Activated T-helper 2 cell treated with anti-CD3 and anti-CD28 coated beads, Interferon-gamma antibody, Interleukin-2, Interleukin-4, amounts not matched to agents 10 μg/mL and 5 μg/mL and 100 μg/mL, durations not matched to agents 14 hours and 24 hours and 36 hours (primary cell): ENCODE measurements at regions not wholly inside any gene's neighbourhood (a gene's known extent, or its start where the extent isn't known, plus 50 kb on each side); places are given as distances from the start of the nearest gene placed in this dataset.
"Not testable (repeated sequence)": the region's sequence is repeated elsewhere in the genome, so short reads cannot be mapped to it uniquely, and the experiment has no call there.

Source experiments
- DNase-seq: peaks from one replicate; pipeline ENCODE4 v3.0.0; 2021; ENCODE audit warnings: low spot score
- H3K27ac Mint-ChIP-seq: one replicate; pipeline ENCODE4 v1.8.0; 2021; ENCODE audit warnings: mixed read lengths
- H3K27me3 Mint-ChIP-seq: one replicate; pipeline ENCODE4 v1.8.0; 2021; ENCODE audit warnings: low read depth, mixed read lengths
- H3K36me3 Mint-ChIP-seq: one replicate; pipeline ENCODE4 v1.8.0; 2021; ENCODE audit warnings: low read depth, mixed read lengths
- H3K4me1 Mint-ChIP-seq: one replicate; pipeline ENCODE4 v1.8.0; 2021; ENCODE audit warnings: low read depth, mixed read lengths
- H3K4me3 Mint-ChIP-seq: one replicate; pipeline ENCODE4 v1.8.0; 2021; ENCODE audit warnings: low read depth, mild to moderate bottlenecking, moderate library complexity, mixed read lengths
- H3K9me3 Mint-ChIP-seq: one replicate; pipeline ENCODE4 v1.8.0; 2021; ENCODE audit warnings: mixed read lengths
- intact Hi-C: fragments of 100-400 bp; cut with micrococcal nuclease; formaldehyde crosslinking; loops from one replicate; pipeline ENCODE4 v1.15.1; 2023

- Mint-ChIP-seq H3K27ac (no peak overlapping the region), H3K9me3 (no peaks in the 10 kb centered on the region), H3K4me1 (peaks cover 7% of the 10 kb centered on the region), H3K27me3 (no peaks in the 10 kb centered on the region), H3K36me3 (no peaks in the 10 kb centered on the region), H3K4me3 (no peak overlapping the region)
- intact Hi-C loops = loop anchor here (1.0 kb wide), 1 partner anchor 80 kb away; no protein-coding TSS in a partner anchor
- no peak for DNase-seq
Observed at GRCh38 chr7:11252011-11252607, 278.4 kb downstream of the PHF14 start.

DNA sequence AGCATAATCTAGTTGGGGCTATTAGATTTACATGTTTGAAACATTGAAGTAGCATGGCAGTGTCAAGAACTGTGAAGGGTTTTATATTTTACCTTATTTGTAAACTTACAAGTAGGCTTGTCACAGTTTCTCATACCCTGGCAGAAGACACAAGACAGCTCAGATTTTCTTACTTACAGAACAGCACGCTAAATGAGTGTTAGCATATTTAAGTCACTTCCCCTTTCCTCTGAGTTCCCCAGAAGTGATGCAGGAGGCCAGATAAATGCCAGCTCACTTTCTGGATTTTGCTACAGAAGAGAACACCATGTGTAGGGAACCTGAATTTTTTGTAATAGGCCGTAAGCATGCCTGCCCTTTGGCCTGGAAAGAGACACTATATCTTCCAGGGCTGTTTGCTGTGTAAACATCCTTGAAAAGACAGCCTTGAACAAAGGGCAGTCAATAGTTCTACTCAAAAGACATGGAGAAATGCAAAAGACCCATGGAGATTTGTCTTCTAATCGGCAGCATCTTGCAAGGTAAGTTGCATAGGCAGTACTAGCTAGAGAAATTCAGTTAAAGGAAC lies 279.1 kb downstream of the PHF14 start:
- Mint-ChIP-seq H3K36me3 (no peaks in the 10 kb centered on the region), H3K4me3 (no peak overlapping the region), H3K9me3 (no peaks in the 10 kb centered on the region), H3K27ac (no peak overlapping the region), H3K27me3 (peaks cover 1% of the 10 kb centered on the region), H3K4me1 (peaks cover 7% of the 10 kb centered on the region)
- no peak for DNase-seq
- intact Hi-C loops = loop anchor here (1.0 kb wide), 1 partner anchor 80 kb away; no protein-coding TSS in a partner anchor

DNA sequence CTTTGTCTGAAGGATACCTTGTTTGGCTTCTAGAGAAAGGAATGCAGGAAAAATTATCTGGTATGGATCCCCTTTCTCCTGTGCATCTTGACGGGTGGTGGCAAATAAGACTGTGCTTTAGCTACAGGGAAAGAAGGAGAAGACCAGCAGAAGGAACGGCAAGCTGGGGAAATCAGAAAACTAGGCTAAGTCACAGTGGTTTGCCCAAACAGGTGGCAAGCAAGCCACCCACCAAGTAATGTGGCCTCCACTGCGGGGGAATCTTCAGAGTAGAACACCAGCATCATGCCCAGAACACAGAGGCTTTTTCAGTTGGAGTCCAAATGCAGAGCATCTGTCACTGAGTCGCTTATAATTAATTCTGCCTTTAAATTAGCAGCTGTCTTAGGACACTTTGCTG lies 282.8 kb downstream of the PHF14 start:
- intact Hi-C loops = no loop called here
- no peak for DNase-seq
- Mint-ChIP-seq H3K27ac (no peak overlapping the region), H3K9me3 (no peaks in the 10 kb centered on the region), H3K27me3 (peaks cover 4% of the 10 kb centered on the region), H3K4me3 (no peak overlapping the region), H3K4me1 (peaks cover 6% of the 10 kb centered on the region), H3K36me3 (no peaks in the 10 kb centered on the region)

GRCh38 chr7:11261470-11261869 lies 287.8 kb downstream of the PHF14 start:
- intact Hi-C loops = no loop called here

DNA sequence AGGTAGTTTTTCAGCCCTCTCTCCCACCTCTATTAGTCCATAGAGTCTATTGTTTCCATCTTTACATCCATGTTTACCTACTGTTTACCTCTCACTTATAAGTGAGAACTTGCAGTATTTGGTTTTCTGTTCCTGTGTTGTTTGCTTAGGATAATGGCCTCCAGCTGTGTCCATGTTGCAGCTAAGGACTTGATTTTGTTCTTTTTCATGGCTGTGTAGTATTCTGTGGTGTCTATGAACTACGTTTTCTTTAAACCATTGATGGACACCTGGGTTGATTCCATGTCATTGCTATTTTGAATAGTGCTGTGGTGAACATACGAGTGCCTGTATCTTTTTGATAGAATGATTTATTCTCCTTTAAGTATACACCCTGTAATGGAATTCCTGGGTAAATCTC lies 292.4 kb downstream of the PHF14 start:
- H3K4me1 Mint-ChIP-seq = no peaks in the 10 kb centered on the region
- no peak overlapping the region for H3K4me3 Mint-ChIP-seq
- no peaks in the 10 kb centered on the region for H3K36me3 Mint-ChIP-seq
- H3K27ac Mint-ChIP-seq = no peak overlapping the region
- H3K9me3 Mint-ChIP-seq = peaks cover 8% of the 10 kb centered on the region
- DNase-seq = no peak
- intact Hi-C loops = no loop called here
- no peaks in the 10 kb centered on the region for H3K27me3 Mint-ChIP-seq

More at GRCh38 chr7:11261470-11261869, 287.8 kb downstream of the PHF14 start:
- Mint-ChIP-seq H3K4me1 (no peaks in the 10 kb centered on the region), H3K36me3 (no peaks in the 10 kb centered on the region), H3K27ac (no peak overlapping the region), H3K27me3 (peaks cover 4% of the 10 kb centered on the region), H3K4me3 (no peak overlapping the region), H3K9me3 (no peaks in the 10 kb centered on the region)
- no peak for DNase-seq

- Mint-ChIP-seq H3K36me3 (no peaks in the 10 kb centered on the region), H3K9me3 (peaks cover 8% of the 10 kb centered on the region), H3K27ac (no peak overlapping the region), H3K4me3 (no peak overlapping the region), H3K4me1 (no peaks in the 10 kb centered on the region), H3K27me3 (no peaks in the 10 kb centered on the region)
- intact Hi-C loops = no loop called here
- no peak for DNase-seq
Observed at GRCh38 chr7:11272352-11272751, 298.7 kb downstream of the PHF14 start.

- H3K4me3 Mint-ChIP-seq = no peak overlapping the region
- H3K4me1 Mint-ChIP-seq = no peaks in the 10 kb centered on the region
- intact Hi-C loops = no loop called here
- no peaks in the 10 kb centered on the region for H3K27me3 Mint-ChIP-seq
- H3K36me3 Mint-ChIP-seq = no peaks in the 10 kb centered on the region
- H3K27ac Mint-ChIP-seq = no peak overlapping the region
- H3K9me3 Mint-ChIP-seq = no peaks in the 10 kb centered on the region
- DNase-seq = no peak
Observed at GRCh38 chr7:11274074-11274473, 300.4 kb downstream of the PHF14 start.

- Mint-ChIP-seq H3K9me3 (no peaks in the 10 kb centered on the region), H3K4me1 (no peaks in the 10 kb centered on the region), H3K36me3 (no peaks in the 10 kb centered on the region), H3K27ac (no peak overlapping the region), H3K4me3 (no peak overlapping the region), H3K27me3 (no peaks in the 10 kb centered on the region)
- no peak for DNase-seq
- intact Hi-C loops = no loop called here
Observed at GRCh38 chr7:11281953-11282352, 308.3 kb downstream of the PHF14 start.

DNA sequence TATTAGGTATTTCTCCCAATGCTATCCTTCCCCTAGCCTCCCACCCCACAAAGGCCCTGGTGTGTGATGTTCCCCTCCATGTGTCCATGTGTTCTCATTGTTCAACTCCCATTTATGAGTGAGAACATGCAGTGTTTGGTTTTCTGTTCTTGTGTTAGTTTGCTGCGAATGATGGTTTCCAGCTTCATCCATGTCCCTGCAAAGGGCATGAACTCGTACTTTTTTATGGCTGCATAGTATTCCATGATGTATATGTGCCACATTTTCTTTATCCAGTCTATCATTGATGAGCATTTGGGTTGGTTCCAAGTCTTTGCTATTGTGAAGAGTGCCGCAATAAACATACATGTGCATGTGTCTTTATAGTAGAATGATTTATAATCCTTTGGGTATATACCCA lies 309.9 kb downstream of the PHF14 start:
- H3K27ac Mint-ChIP-seq, H3K4me3 Mint-ChIP-seq, DNase-seq, H3K4me1 Mint-ChIP-seq, H3K27me3 Mint-ChIP-seq, H3K36me3 Mint-ChIP-seq, H3K9me3 Mint-ChIP-seq, intact Hi-C loops: not testable (repeated sequence)

GRCh38 chr7:11290863-11291262 lies 317.2 kb downstream of the PHF14 start:
- Mint-ChIP-seq H3K27ac (no peak overlapping the region), H3K4me1 (no peaks in the 10 kb centered on the region), H3K27me3 (no peaks in the 10 kb centered on the region), H3K9me3 (no peaks in the 10 kb centered on the region), H3K36me3 (no peaks in the 10 kb centered on the region), H3K4me3 (no peak overlapping the region)
- intact Hi-C loops = no loop called here
- no peak for DNase-seq

DNA sequence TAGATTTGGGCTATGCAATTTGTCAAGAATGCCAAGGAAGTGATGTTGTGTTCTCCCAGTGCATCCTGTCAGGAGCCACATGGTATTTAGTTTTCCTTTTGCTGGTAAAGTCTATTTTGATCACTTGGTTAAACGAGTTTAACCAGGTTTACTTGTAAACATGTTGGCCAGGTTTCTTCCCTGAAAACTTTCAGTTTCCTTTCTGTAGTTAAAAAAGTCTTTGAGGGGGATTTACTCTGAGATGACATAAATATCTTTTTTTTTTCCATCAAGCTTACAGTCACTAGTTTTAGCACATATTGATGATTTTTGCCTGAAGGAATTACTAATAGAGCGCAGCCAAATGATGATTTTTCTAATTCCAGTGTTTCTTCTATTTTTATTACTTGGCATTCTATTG lies 320.5 kb downstream of the PHF14 start:
- intact Hi-C loops = no loop called here
- no peak overlapping the region for H3K4me3 Mint-ChIP-seq
- H3K27me3 Mint-ChIP-seq = no peaks in the 10 kb centered on the region
- no peaks in the 10 kb centered on the region for H3K4me1 Mint-ChIP-seq
- no peak for DNase-seq
- no peaks in the 10 kb centered on the region for H3K9me3 Mint-ChIP-seq
- no peaks in the 10 kb centered on the region for H3K36me3 Mint-ChIP-seq
- no peak overlapping the region for H3K27ac Mint-ChIP-seq

DNA sequence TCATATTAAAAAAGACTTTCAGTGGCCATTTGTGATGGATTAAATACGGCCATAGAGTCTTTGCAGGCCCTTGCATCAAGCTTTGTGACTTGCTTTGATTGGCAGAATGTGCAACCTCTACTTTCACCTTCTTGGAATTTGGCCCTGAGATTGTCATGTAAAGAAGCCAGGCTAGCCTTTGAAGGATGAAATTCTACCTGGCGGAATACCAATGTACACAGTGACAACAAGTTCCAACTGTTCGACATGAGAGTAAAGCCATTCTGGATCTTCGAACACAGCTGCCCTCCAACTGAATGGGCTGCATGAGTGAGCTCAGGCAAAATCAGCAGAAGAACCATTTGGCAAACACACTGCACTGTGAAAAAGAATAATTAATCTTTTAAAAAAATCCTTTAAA lies 321.3 kb downstream of the PHF14 start:
- no peaks in the 10 kb centered on the region for H3K9me3 Mint-ChIP-seq
- no peak for DNase-seq
- no peaks in the 10 kb centered on the region for H3K4me1 Mint-ChIP-seq
- no peaks in the 10 kb centered on the region for H3K36me3 Mint-ChIP-seq
- no peak overlapping the region for H3K4me3 Mint-ChIP-seq
- no peak overlapping the region for H3K27ac Mint-ChIP-seq
- no peaks in the 10 kb centered on the region for H3K27me3 Mint-ChIP-seq
- intact Hi-C loops = no loop called here

DNA sequence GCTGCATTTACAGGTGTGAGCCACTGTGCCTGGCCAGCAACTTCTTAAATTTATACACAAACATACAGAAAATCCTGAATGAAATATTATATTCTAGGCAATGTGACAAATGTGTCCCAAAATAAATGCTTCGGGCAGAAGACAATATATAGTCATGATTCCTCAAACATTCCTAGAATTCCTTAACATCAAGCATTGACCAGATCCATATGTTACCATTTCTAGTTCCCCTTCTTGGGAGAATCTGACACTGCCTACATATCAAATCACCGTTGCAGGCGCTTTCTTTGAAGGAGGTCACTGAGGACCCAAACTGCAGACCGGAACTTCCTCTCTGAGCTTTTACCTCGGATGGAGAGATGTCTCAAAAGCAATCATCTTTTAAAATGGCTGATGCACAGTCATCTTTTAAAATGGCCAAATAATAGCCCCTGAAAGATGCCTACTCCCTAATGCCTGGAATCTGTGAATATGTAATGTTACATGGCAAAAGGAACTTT lies 323.5 kb downstream of the PHF14 start:
- Mint-ChIP-seq H3K4me1 (no peaks in the 10 kb centered on the region), H3K9me3 (no peaks in the 10 kb centered on the region), H3K27me3 (no peaks in the 10 kb centered on the region), H3K36me3 (no peaks in the 10 kb centered on the region), H3K4me3 (no peak overlapping the region), H3K27ac (no peak overlapping the region)
- DNase-seq = no peak
- intact Hi-C loops = no loop called here
